Right ventricle myocardium inferior (tissue), 1 donor: ENCODE measurements at regions not wholly inside any gene's neighbourhood (a gene's known extent, or its start where the extent isn't known, plus 50 kb on each side); places are given as distances from the start of the nearest gene placed in this dataset.

ENCODE experiments used
- ATAC-seq: fragments of 200-7000 bp; cut with Tn5 transposase; one replicate; pipeline ENCODE4 v1.9.1; 2020; ENCODE audit warnings: mild to moderate bottlenecking, moderate library complexity
- DNase-seq: peaks from one replicate; pipeline ENCODE4 v3.0.0; 2021; ENCODE audit errors: missing footprints
- intact Hi-C: fragments of 100-400 bp; cut with DNase I; formaldehyde crosslinking; loops from one replicate; pipeline ENCODE4 v1.11.0; 2022
- donor health status: DM: no; HTN: yes; CAD: no; lungs with severe emphysema.

- no peak for DNase-seq
- no peak for ATAC-seq
- intact Hi-C loops: no loop called here
Measured at GRCh38 chr9:99282406-99282805, 60.3 kb downstream of the SEC61B start.

- intact Hi-C loops: no loop called here
- no peak for DNase-seq
- ATAC-seq: no peak
Measured at GRCh38 chr9:99285965-99286364, 63.9 kb downstream of the SEC61B start.

GRCh38 chr9:99286536-99286935 lies 64.5 kb downstream of the SEC61B start:
- intact Hi-C loops: no loop called here
- ATAC-seq: no peak
- no peak for DNase-seq

- DNase-seq (no peak), ATAC-seq (no peak)
- intact Hi-C loops: no loop called here
Measured at GRCh38 chr9:99287641-99288040, 65.6 kb downstream of the SEC61B start.

GRCh38 chr9:99288830-99289229 lies 66.7 kb downstream of the SEC61B start:
- intact Hi-C loops: no loop called here
- DNase-seq (no peak), ATAC-seq (no peak)

- ATAC-seq (no peak), DNase-seq (no peak)
- intact Hi-C loops: loop anchor here (10.0 kb wide), 1 partner anchor 530 kb away; the partner anchor contains the start of gene NR4A3
Measured at GRCh38 chr9:99294850-99295461, 72.9 kb downstream of the SEC61B start.

GRCh38 chr9:99296291-99296951 lies 74.3 kb downstream of the SEC61B start:
- DNase-seq (peak; percentile 71), ATAC-seq (no peak)
- intact Hi-C loops: loop anchor here (10.0 kb wide), 1 partner anchor 528 kb away; the partner anchor contains the start of gene NR4A3

GRCh38 chr9:99298614-99299013 lies 76.5 kb downstream of the SEC61B start:
- intact Hi-C loops: loop anchor here (10.0 kb wide), 1 partner anchor 526 kb away; the partner anchor contains the start of gene NR4A3
- DNase-seq (no peak), ATAC-seq (no peak)

GRCh38 chr9:99299211-99300102 lies 77.4 kb downstream of the SEC61B start:
- intact Hi-C loops: loop anchor here (10.0 kb wide), 1 partner anchor 525 kb away; the partner anchor contains the start of gene NR4A3
- DNase-seq: no peak
- no peak for ATAC-seq

GRCh38 chr9:99300103-99300439 lies 78.0 kb downstream of the SEC61B start:
- no peak for ATAC-seq
- DNase-seq: no peak
- intact Hi-C loops: no loop called here

GRCh38 chr9:99300603-99301002 lies 78.5 kb downstream of the SEC61B start:
- DNase-seq (no peak), ATAC-seq (no peak)
- intact Hi-C loops: no loop called here

GRCh38 chr9:99303177-99303576 lies 81.1 kb downstream of the SEC61B start:
- DNase-seq: no peak
- no peak for ATAC-seq
- intact Hi-C loops: no loop called here

GRCh38 chr9:99305124-99305523 lies 83.0 kb downstream of the SEC61B start:
- DNase-seq (no peak), ATAC-seq (no peak)
- intact Hi-C loops: no loop called here

- no peak for ATAC-seq
- intact Hi-C loops: no loop called here
- no peak for DNase-seq
Measured at GRCh38 chr9:99305820-99306811, 84.0 kb downstream of the SEC61B start.

- no peak for ATAC-seq
- intact Hi-C loops: no loop called here
- DNase-seq: no peak
Measured at GRCh38 chr9:99307851-99308250, 85.8 kb downstream of the SEC61B start.

- intact Hi-C loops: no loop called here
- ATAC-seq (no peak), DNase-seq (no peak)
Measured at GRCh38 chr9:99309141-99309939, 87.3 kb downstream of the SEC61B start.

GRCh38 chr9:99312736-99313135 lies 90.7 kb downstream of the SEC61B start:
- intact Hi-C loops: no loop called here
- DNase-seq: no peak
- ATAC-seq: no peak

GRCh38 chr9:99319048-99319447 lies 97.0 kb downstream of the SEC61B start:
- intact Hi-C loops: no loop called here
- ATAC-seq (no peak), DNase-seq (no peak)
